HG02571 (cell line): ENCODE measurements at regions not wholly inside any gene's neighbourhood (a gene's known extent, or its start where the extent isn't known, plus 50 kb on each side); places are given as distances from the start of the nearest gene placed in this dataset.

Experiments used
- ATAC-seq: cut with Tn5 transposase; IDR thresholded peaks from one replicate; pipeline ENCODE4 v1.9.1; 2021; ENCODE audit warnings: mild to moderate bottlenecking, moderate library complexity; ENCODE audit not compliant: unreplicated experiment

DNA sequence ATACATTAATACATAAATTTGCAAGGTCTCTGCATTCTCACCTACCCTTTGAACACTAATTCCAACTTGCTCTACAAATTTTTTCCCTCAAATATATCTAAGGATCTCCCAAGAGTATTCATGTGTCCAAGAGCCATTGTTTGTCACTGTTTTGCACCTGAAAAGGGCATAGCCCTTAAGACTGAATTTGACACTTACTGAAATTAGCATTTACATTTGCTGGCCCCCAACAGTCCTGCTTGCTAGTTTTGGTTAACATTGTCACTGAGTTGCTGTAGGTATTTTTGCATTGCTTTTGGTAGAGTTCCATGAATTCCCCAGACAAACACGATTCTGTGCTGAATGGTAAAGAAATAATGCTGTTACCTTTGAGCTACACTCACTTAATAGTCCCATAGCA, 57.3 kb downstream of the KCNA4 start:
- ATAC-seq: no peak

DNA sequence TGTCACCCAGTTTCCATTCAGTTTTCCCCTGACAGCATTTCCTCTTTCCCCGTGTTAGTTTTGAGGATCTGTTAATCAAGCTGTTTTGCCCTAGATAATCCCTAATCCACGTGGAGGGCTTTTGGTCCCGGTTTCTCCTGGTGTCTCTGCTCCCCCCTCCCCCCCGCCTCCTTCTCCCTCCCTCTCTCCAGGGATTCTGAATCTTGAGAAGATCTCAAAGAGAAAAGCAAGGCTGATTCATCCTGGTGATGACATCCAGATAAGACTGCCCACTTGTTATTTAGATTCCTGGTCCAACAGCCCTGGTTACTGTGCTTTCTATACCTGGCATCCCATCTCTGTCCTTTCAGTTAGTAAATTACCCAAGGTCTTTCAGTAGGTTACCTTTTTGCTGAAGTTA, 59.4 kb downstream of the KCNA4 start:
- ATAC-seq: no peak

DNA sequence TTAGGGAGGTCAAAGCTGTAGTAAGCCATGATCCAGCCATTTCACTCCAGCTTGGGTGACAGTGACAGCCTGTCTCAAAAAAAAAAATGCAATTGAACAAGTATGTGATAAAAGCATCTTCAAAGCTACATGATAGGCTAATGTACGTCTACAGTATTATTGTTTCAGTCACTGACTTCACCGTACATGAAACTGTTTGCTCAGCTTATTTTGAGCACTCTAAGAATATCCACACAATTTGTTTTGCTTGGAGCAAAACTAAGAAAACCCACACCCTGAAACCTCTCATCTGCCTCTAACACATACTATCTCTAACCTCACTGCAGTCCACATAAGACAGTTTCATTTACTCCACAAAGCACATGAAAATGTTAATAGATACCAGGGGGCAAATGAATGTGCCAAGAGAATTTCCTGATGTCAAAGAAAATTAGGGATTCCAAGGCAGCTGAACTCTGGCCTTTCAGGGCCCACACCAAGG, 60.7 kb downstream of the KCNA4 start:
- no peak for ATAC-seq

GRCh38 chr11:29943347-29943746, 73.5 kb downstream of the KCNA4 start:
- no peak for ATAC-seq

GRCh38 chr11:29937526-29937925, 79.3 kb downstream of the KCNA4 start:
- ATAC-seq: no peak

DNA sequence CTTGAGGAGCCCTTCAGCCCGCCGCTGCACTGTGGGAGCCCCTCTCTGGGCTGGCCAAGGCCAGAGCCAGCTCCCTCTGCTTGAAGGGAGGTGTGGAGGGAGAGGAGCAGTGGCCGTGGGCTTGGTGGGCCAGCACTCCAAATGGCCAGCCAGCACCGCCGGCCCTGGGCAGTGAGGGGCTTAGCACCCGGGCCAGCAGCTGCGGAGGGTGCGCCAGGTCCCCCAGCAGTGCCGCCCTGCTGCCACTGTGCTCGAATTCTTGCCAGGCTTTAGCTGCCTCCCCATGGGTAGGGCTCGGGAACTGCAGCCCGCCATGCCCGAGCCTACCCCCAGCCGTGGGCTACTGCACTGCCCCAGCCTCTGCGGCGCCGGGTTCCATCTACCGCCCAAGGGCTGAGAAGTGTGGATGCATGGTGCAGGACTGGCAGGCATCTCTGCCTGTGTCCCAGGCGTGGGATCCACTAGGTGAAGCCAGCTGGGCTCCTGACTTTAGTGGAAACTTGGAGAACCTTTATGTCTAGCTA, 82.7 kb downstream of the KCNA4 start:
- no peak for ATAC-seq

- ATAC-seq: no peak
Observed at GRCh38 chr11:29916040-29916439, 100.8 kb downstream of the KCNA4 start.

- no peak for ATAC-seq
Observed at GRCh38 chr11:29914203-29914930, 102.5 kb downstream of the KCNA4 start.

- no peak for ATAC-seq
Observed at GRCh38 chr11:29913352-29913751, 103.5 kb downstream of the KCNA4 start.

DNA sequence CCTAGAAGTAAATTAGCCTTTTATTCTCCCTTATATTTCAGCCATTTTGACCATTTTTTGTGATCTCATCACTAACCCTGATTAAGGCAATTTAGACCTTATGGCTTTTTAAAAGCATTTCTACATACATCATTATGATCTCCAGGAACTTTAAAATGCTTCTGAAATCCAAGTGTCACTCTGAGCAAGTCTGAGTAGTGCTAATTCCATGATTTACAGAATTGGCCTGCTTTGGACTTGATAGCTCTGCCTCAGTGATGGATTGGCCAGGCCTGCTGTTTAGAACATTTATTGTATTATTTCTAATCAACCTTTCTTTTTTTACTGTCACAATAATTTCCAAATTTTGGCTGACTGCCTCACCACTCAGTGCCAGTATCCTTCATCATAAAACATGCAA, 116.4 kb downstream of the KCNA4 start:
- no peak for ATAC-seq

DNA sequence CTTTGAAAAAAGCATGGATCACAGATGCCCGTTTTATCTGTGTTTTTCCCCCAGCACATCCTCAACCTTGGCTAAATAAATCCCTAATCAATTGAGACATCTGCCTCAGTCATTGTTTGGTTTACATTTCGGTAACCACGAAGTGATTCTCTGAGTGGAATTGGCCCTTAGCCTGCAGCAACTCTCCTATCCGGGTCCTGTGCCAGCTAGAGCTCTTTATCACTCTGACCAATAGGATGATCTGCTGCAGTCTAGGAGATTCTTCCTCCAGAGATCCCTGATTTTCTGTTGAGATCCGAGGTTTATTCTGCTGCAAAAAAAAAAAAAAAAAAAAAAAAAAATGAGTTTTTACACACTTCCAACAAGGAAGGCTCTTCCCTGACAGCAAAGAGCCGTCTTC, 137.3 kb downstream of the KCNA4 start:
- no peak for ATAC-seq

DNA sequence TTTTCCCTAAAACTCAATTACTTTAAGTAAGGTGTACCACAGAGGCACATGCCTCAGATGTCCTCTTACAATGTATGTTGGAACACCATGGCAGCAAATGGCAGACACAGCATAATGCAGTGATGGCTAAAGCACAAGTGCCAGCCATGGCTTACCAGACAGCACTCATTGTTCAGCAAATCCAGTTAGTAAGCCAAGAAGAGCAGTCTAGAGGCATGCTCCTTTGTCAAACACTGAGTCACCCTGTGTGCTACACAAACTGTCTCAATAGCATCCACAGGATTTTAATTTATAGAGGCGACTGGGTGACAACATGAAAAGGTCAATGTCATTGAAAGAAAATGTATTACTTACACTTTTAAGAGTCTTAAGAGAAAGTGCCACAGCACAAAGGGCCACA, 140.6 kb downstream of the KCNA4 start:
- ATAC-seq: no peak

GRCh38 chr11:29847219-29847618, 169.6 kb downstream of the KCNA4 start:
- no peak for ATAC-seq

- no peak for ATAC-seq
Observed at GRCh38 chr11:29844701-29845379, 172.0 kb downstream of the KCNA4 start.

- no peak for ATAC-seq
Observed at GRCh38 chr11:29844031-29844430, 172.8 kb downstream of the KCNA4 start.

GRCh38 chr11:29842061-29842460, 174.8 kb downstream of the KCNA4 start:
- ATAC-seq: no peak

DNA sequence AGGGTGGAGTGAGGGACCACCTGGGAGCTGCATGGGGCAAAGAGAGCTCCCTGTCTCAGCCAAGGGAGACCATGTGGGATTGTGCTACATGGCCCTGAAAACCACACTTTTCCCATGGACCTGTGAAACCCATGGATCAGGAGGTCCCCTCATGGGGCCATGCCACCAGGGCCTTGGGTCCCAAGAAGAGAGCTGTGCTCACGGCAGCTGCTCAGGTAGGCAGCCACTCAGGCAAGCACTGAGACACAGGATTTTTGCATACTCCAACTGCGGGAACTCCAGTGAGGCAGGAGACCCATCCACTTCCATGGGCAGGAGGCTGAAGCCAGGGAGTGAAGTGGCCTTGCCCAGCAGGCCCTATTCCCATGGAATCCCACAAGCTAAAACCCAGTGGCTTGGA, 190.0 kb downstream of the KCNA4 start:
- no peak for ATAC-seq

GRCh38 chr11:29816359-29816758, 200.5 kb downstream of the KCNA4 start:
- ATAC-seq: no peak

DNA sequence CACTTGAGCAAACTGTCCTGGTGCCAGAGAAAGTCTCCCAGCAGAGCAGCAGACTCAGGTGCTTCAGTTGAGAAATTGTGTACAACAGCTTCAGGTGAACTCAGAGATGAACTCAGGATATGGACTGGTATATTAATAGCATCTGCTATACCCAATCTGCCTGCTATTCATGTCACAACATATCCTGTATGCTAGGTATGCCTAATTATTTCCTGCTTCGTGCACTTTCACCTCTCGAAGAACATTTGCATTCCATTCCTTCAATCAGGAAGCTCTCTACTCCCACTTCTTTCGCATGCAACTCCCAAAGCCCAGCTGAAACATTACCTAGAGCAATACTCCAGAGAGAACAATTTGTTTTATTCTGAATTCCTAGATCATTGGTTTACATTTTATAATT, 207.7 kb downstream of the KCNA4 start:
- ATAC-seq: no peak

DNA sequence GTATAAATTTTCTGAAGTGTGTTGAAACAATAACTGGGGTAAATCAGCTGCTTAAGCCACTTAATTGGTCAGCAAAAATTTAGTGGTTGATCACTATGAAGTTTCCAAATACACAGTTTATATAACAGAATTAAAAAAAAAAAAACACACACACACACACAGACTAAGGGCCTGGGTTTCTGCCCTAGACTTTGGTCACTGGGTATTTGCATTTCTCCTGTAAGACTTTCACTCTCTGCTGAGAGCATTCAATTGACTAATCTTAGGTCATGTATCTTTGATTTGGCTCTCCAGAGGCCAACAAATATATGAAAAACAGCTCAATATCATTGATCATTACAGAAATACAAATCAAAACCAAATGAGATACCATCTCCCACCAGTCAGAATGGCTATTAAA, 214.3 kb downstream of the KCNA4 start:
- ATAC-seq: no peak

- no peak for ATAC-seq
Observed at GRCh38 chr11:29801561-29801960, 215.3 kb downstream of the KCNA4 start.

DNA sequence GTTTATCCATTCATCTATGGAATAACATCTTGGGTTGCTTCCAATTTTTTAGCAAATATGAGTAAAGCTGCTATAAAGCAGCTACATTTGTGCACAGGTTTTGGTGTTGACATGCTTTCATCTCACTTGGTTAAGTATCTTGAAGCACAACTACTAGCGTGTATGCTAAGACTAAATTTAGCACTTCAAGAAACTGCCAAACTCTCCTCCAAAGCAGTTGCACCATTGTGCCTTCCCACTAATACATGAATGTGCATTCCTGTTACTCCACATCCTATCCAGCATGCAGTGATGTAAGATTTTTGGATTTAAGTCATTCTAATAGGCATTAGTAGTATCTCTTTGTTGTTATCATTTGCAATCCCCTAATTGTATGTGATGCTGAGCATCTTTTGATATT, 230.7 kb downstream of the KCNA4 start:
- no peak for ATAC-seq
